ENCODE measurements at regions not wholly inside any gene's neighbourhood (a gene's known extent, or its start where the extent isn't known, plus 50 kb on each side); places are given as distances from the start of the nearest gene placed in this dataset.
"Not testable (repeated sequence)": the region's sequence is repeated elsewhere in the genome, so short reads cannot be mapped to it uniquely, and the experiment has no call there.

- TF ChIP-seq CTCF (conservative IDR thresholded peaks at IDR 0.05; ENCODE audit: low read depth, low read length); EZH2 (IDR thresholded peaks at IDR 0.05; ENCODE audit: borderline replicate concordance, low read depth, low read length, poor library complexity, severe bottlenecking): not testable (repeated sequence)
These were observed 481.1 kb downstream of the FRK start for GRCh38 chr6:115579565-115579964.

Measured in A673 (cell line).